Subcutaneous abdominal adipose tissue (tissue), 5 donors: ENCODE measurements at regions not wholly inside any gene's neighbourhood (a gene's known extent, or its start where the extent isn't known, plus 50 kb on each side); places are given as distances from the start of the nearest gene placed in this dataset.

Source experiments
- H3K27ac ChIP-seq: one replicate; pipeline ENCODE4 v1.7.0; 2013; ENCODE audit warnings: low read depth, mild to moderate bottlenecking, inconsistent platforms, low read length, moderate library complexity
- H3K27me3 ChIP-seq, 5 donors: one replicate each; pipeline ENCODE4 v1.7.0; 2013; ENCODE audit warnings: low read length in 5 of 5, inconsistent platforms in 1 of 5; ENCODE audit not compliant: control insufficient read depth in 5 of 5, insufficient read depth in 4 of 5
- H3K36me3 ChIP-seq, 5 donors: one replicate each; pipeline ENCODE4 v1.7.0; 2013; ENCODE audit warnings: low read length in 5 of 5; ENCODE audit not compliant: control insufficient read depth in 5 of 5, insufficient read depth in 5 of 5
- H3K4me1 ChIP-seq, 5 donors: one replicate each; pipeline ENCODE4 v1.7.0; 2013; ENCODE audit warnings: low read length in 5 of 5, mild to moderate bottlenecking in 3 of 5, moderate library complexity in 1 of 5; ENCODE audit not compliant: control insufficient read depth in 5 of 5, insufficient read depth in 5 of 5
- H3K4me3 ChIP-seq, 5 donors: one replicate each; pipeline ENCODE4 v1.7.0; 2013; ENCODE audit warnings: low read length in 5 of 5, low read depth in 1 of 5
- H3K9ac ChIP-seq, 5 donors: one replicate each; pipeline ENCODE4 v1.7.0; 2013; ENCODE audit warnings: low read length in 5 of 5, mild to moderate bottlenecking in 4 of 5, moderate library complexity in 3 of 5
- H3K9me3 ChIP-seq, 5 donors: one replicate each; pipeline ENCODE4 v1.7.0; 2013; ENCODE audit warnings: low read length in 5 of 5; ENCODE audit not compliant: control insufficient read depth in 5 of 5
- donor health status: healthy.
- donor health status: healthy.
- donor health status: healthy.
- donor health status: healthy.
- donor health status: healthy.

DNA sequence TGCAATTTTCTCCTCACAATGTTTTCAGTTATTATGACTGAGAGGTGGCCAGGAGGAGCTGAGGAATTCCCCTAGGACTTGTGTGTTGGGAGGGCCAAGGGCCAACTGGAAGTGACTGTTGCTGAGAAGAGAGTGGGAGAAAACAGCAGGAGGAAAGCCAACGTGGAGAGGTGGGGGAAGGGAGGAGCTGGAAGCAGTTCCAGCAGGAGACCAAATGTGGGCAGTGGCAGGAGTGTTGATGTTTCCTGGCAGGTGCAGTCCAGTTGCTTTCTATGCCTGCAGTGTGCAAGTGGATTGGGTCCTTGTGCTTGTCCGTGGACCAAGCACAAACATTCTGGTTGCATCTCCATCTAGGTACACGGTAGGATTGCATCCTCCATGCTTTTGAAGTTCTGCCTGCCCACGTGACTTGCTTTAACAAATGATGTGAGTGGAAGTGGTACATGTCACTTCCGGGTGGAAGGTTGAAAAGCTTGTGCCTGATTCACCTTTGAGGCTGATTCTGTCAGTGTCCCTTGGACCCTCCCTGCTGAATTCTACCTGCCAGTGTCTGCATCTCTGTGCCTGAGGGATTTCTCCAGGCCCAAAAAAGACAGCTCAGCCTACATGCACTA is 54.7 kb upstream of the CRHR1 start:
- peaks cover 0 to 14% (median 4%) of the 10 kb centered on the region in 5 donors for H3K27me3 ChIP-seq

DNA sequence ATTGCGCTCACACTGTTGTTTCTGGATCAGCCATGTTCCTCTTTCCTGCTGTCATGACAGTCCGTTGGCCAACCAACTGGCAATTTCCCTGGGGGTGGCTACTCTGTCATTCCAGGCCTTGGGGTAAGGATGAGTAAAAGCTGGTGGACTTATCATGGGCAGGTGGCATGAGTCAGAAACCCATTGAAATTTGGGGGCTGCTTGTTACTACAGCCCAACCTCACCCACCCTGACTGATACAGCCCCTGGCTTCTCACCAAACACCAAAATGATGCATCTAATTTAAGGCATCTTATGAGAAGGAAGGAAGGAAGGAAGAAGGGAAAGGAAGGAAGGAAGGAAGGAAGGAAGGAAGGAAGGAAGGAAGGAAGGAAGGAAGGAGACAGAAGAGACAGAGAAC is 53.9 kb upstream of the CRHR1 start:
- H3K4me1 ChIP-seq: peaks cover 0 to 14% (median 8%) of the 10 kb centered on the region in 5 donors
- no peak overlapping the region for H3K4me3 ChIP-seq
- peaks cover 0 to 14% (median 4%) of the 10 kb centered on the region in 5 donors for H3K27me3 ChIP-seq
- peaks cover 5 to 34% (median 16%) of the 10 kb centered on the region in 5 donors for H3K9me3 ChIP-seq
- no peak overlapping the region for H3K9ac ChIP-seq
- no peaks in the 10 kb centered on the region for H3K36me3 ChIP-seq
- H3K27ac ChIP-seq: no peak overlapping the region

More for the DNA sequence above, 54.7 kb upstream of the CRHR1 start:
- no peak overlapping the region for H3K4me3 ChIP-seq
- H3K9ac ChIP-seq: no peak overlapping the region
- no peak overlapping the region for H3K27ac ChIP-seq
- H3K4me1 ChIP-seq: peaks cover 0 to 14% (median 8%) of the 10 kb centered on the region in 5 donors
- H3K9me3 ChIP-seq: peaks cover 5 to 34% (median 16%) of the 10 kb centered on the region in 5 donors
- no peaks in the 10 kb centered on the region for H3K36me3 ChIP-seq

DNA sequence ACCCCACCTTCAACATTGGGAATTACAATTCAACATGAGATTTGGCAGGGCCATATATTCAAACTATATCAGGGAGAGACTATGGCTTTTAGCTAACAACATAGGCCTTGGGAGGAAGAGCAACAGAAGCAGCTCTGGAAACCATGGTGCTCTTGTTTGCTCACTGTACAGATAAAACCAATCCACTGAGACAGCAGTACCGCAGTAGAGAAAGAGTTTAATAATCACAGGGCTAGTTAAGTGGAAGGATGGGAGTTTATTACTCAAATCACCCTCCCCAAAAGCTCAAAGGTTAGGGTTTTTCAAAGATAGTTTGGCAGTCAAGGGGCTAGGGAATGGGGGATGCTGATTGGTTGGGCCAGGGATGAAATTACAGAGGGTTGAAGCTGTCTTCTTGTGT is 52.7 kb upstream of the CRHR1 start:
- Histone ChIP-seq H3K27me3 (peaks cover 0 to 12% (median 4%) of the 10 kb centered on the region in 5 donors), H3K9ac (no peak overlapping the region)

DNA sequence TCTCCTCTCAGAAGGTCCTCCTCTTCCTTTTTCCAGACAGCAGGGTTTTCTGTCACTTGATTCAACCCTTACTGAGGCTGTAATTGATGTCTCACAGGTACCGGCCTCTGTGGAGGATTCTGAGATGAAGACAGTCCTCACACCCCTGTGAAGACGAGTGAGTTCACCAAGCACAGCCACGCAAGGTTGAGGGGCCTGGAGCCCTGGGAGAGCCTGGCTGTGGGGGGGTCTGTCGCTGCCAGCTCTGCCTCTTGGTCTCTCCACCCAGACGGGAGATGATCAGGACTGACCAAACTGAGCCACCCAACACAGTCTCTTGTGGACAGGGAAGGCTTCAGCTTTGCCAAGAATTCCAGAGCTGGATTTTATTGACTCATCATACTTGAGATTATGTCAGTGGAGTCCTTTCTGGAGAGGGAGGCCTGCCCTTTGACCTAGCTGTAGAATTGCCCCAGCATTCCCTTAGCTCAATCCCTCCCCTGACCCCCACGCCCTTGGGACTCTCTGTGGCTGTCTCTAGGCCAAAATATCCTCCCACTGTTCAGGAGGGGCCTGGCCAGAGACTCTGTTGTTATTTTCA is 51.1 kb upstream of the CRHR1 start:
- Histone ChIP-seq H3K9me3 (peaks cover 5 to 34% (median 19%) of the 10 kb centered on the region in 5 donors), H3K9ac (no peak overlapping the region), H3K27me3 (peaks cover 0 to 8% (median 4%) of the 10 kb centered on the region in 5 donors)

More for the DNA sequence above, 52.7 kb upstream of the CRHR1 start:
- Histone ChIP-seq H3K36me3 (no peaks in the 10 kb centered on the region), H3K4me3 (peak overlapping the region in 1 of 5 donors; percentile 5), H3K9me3 (peaks cover 5 to 34% (median 16%) of the 10 kb centered on the region in 5 donors), H3K27ac (no peak overlapping the region), H3K4me1 (peaks cover 0 to 14% (median 8%) of the 10 kb centered on the region in 5 donors)

DNA sequence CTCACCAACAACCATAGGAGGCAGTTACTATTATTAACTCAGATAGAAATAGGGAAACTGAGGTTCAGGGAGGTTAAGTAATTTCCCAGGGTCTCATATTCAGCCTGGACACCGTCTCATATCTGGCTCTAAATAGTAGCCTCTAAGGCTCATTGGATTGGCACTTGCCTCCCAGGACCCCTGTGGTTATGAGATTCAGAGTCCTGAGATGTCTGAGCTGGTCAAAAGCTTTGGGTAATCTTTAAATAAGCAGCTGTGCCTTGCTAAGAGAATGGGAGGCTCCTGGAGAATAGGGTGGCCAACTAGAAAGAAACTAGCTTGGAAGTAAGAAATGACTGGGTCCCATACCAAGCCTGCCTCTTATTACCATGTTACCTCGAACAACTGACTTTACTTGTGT is 50.3 kb upstream of the CRHR1 start:
- H3K9ac ChIP-seq: no peak overlapping the region
- peaks cover 5 to 34% (median 19%) of the 10 kb centered on the region in 5 donors for H3K9me3 ChIP-seq
- peaks cover 0 to 14% (median 8%) of the 10 kb centered on the region in 5 donors for H3K4me1 ChIP-seq
- H3K36me3 ChIP-seq: no peaks in the 10 kb centered on the region
- H3K27ac ChIP-seq: no peak overlapping the region
- no peak overlapping the region for H3K4me3 ChIP-seq
- H3K27me3 ChIP-seq: peaks cover 0 to 3% (median 0%) of the 10 kb centered on the region in 5 donors

More for the DNA sequence above, 51.1 kb upstream of the CRHR1 start:
- H3K4me1 ChIP-seq: peaks cover 0 to 14% (median 8%) of the 10 kb centered on the region in 5 donors
- no peak overlapping the region for H3K27ac ChIP-seq
- no peaks in the 10 kb centered on the region for H3K36me3 ChIP-seq
- peak overlapping the region in 1 of 5 donors; percentile 28 for H3K4me3 ChIP-seq
